ENCODE measurements at regions not wholly inside any gene's neighbourhood (a gene's known extent, or its start where the extent isn't known, plus 50 kb on each side); places are given as distances from the start of the nearest gene placed in this dataset.
"Not testable (repeated sequence)": the region's sequence is repeated elsewhere in the genome, so short reads cannot be mapped to it uniquely, and the experiment has no call there.

- no peak overlapping the region for H3K4me3 Mint-ChIP-seq
- H3K4me1 Mint-ChIP-seq (ENCODE audit: low read depth in 2 of 2) = no peaks in the 10 kb centered on the region
- H3K9me3 Mint-ChIP-seq = peaks cover 15% of the 10 kb centered on the region
- H3K27me3 Mint-ChIP-seq = no peaks in the 10 kb centered on the region
- DNase-seq (ENCODE audit: low spot score) = no peak
- H3K27ac Mint-ChIP-seq = no peak overlapping the region
- H3K36me3 Mint-ChIP-seq = no peaks in the 10 kb centered on the region
- no peak for ATAC-seq
These were observed 497.2 kb upstream of the SYT4 start for GRCh38 chr18:43774497-43774896.

- DNase-seq (ENCODE audit: low spot score) = no peak
These were observed 498.3 kb upstream of the SYT4 start for GRCh38 chr18:43775591-43775990.

GRCh38 chr18:43776997-43777396, 499.7 kb upstream of the SYT4 start:
- Mint-ChIP-seq H3K4me1 (ENCODE audit: low read depth in 2 of 2) (no peaks in the 10 kb centered on the region), H3K27me3 (no peaks in the 10 kb centered on the region)
- DNase-seq (ENCODE audit: low spot score) = no peak

More at GRCh38 chr18:43775591-43775990, 498.3 kb upstream of the SYT4 start:
- H3K9me3 Mint-ChIP-seq = peaks cover 16% of the 10 kb centered on the region
- H3K4me3 Mint-ChIP-seq = no peak overlapping the region
- no peak for ATAC-seq
- H3K4me1 Mint-ChIP-seq (ENCODE audit: low read depth in 2 of 2) = no peaks in the 10 kb centered on the region
- no peaks in the 10 kb centered on the region for H3K27me3 Mint-ChIP-seq
- no peaks in the 10 kb centered on the region for H3K36me3 Mint-ChIP-seq
- no peak overlapping the region for H3K27ac Mint-ChIP-seq

GRCh38 chr18:43777636-43778304, 500.5 kb upstream of the SYT4 start:
- Mint-ChIP-seq H3K27me3 (no peaks in the 10 kb centered on the region), H3K4me3 (no peak overlapping the region), H3K27ac (no peak overlapping the region), H3K9me3 (peaks cover 14% of the 10 kb centered on the region), H3K4me1 (ENCODE audit: low read depth in 2 of 2) (no peaks in the 10 kb centered on the region), H3K36me3 (no peaks in the 10 kb centered on the region)
- ATAC-seq = no peak
- DNase-seq (ENCODE audit: low spot score) = no peak

More at GRCh38 chr18:43776997-43777396, 499.7 kb upstream of the SYT4 start:
- H3K9me3 Mint-ChIP-seq = peaks cover 14% of the 10 kb centered on the region
- H3K36me3 Mint-ChIP-seq = no peaks in the 10 kb centered on the region
- no peak overlapping the region for H3K27ac Mint-ChIP-seq
- no peak overlapping the region for H3K4me3 Mint-ChIP-seq
- ATAC-seq = no peak

DNA sequence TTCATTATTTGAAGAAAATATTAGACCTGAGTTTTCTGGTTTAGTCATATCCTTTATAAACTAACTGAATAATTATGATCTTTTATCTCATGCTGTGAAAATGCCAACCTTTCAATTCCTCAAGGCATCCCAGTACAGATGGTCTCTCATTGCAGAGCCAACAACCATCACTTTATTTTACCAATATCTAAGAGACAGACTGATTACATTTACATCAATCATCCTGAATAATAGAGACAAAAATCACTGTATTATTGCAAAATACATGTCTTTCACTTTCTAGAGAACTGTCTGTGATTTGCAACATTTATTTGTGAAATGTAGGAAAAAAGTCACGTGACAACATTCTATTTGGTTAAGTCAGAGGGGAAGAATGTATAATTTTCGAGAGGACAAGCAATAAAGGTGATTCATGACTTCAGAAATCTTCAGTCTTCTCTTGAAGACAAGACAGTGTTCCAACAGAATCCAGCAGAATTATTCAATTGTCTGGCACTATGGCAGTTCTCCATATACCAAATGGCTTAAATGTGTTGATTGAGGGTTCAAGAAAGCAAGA, 503.6 kb upstream of the SYT4 start:
- no peaks in the 10 kb centered on the region for H3K27me3 Mint-ChIP-seq
- H3K4me3 Mint-ChIP-seq = no peak overlapping the region
- no peak for ATAC-seq
- peaks cover 12% of the 10 kb centered on the region for H3K9me3 Mint-ChIP-seq
- H3K36me3 Mint-ChIP-seq = no peaks in the 10 kb centered on the region
- H3K27ac Mint-ChIP-seq = no peak overlapping the region
- no peak for DNase-seq (ENCODE audit: low spot score)
- no peaks in the 10 kb centered on the region for H3K4me1 Mint-ChIP-seq (ENCODE audit: low read depth in 2 of 2)

DNA sequence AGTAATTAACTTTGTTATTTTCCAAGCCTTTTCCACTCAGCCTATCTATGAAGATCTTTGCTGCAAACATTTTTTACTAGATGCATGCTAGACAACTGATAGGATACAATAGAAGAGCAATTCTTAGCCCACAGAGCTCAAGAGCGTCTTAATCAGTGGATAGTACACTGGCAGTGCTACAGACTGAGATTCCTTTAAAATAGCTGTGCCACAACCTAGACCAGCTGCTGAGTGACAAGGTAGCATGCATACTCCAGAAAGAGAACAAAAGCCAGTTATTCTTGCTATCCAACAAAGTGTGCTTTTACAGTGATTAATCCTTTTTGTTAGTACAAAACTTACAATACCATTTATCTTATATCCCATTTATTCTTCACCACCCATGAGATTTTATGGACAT, 507.9 kb upstream of the SYT4 start:
- no peaks in the 10 kb centered on the region for H3K27me3 Mint-ChIP-seq
- H3K27ac Mint-ChIP-seq = no peak overlapping the region
- DNase-seq (ENCODE audit: low spot score) (no peak), ATAC-seq (no peak)
- no peak overlapping the region for H3K4me3 Mint-ChIP-seq
- no peaks in the 10 kb centered on the region for H3K36me3 Mint-ChIP-seq
- no peaks in the 10 kb centered on the region for H3K4me1 Mint-ChIP-seq (ENCODE audit: low read depth in 2 of 2)
- H3K9me3 Mint-ChIP-seq = peaks cover 5% of the 10 kb centered on the region

DNA sequence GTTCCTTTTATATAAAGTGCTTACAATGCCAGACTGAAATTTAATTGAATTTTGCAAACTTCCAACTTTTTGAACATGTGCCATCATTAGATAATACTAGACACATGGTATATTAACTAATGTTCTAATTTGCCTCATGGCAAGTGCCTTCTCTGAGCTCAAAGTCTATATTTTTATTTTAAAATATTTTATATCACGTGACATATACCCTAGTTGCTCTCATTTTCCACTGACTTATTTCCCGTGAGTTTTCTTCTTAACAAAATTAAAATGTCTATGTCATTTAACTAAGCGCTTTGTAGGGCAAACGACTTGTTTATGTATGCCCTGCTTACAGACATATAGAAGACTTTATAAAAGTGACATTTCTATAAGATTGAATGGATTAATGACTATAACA, 509.6 kb upstream of the SYT4 start:
- peaks cover 5% of the 10 kb centered on the region for H3K9me3 Mint-ChIP-seq
- H3K4me1 Mint-ChIP-seq (ENCODE audit: low read depth in 2 of 2) = no peaks in the 10 kb centered on the region
- ATAC-seq (no peak), DNase-seq (ENCODE audit: low spot score) (no peak)
- no peaks in the 10 kb centered on the region for H3K27me3 Mint-ChIP-seq
- no peak overlapping the region for H3K27ac Mint-ChIP-seq
- no peaks in the 10 kb centered on the region for H3K36me3 Mint-ChIP-seq
- H3K4me3 Mint-ChIP-seq = no peak overlapping the region

- H3K9me3 Mint-ChIP-seq; DNase-seq (ENCODE audit: low spot score); H3K4me1 Mint-ChIP-seq (ENCODE audit: low read depth in 2 of 2); H3K27me3 Mint-ChIP-seq; ATAC-seq; H3K4me3 Mint-ChIP-seq; H3K36me3 Mint-ChIP-seq; H3K27ac Mint-ChIP-seq: not testable (repeated sequence)
These were observed 510.4 kb upstream of the SYT4 start for GRCh38 chr18:43787721-43788120.

GRCh38 chr18:43789234-43790000, 512.1 kb upstream of the SYT4 start:
- H3K4me3 Mint-ChIP-seq = no peak overlapping the region
- H3K36me3 Mint-ChIP-seq = no peaks in the 10 kb centered on the region
- DNase-seq (ENCODE audit: low spot score) (no peak), ATAC-seq (no peak)
- no peaks in the 10 kb centered on the region for H3K27me3 Mint-ChIP-seq
- H3K27ac Mint-ChIP-seq = no peak overlapping the region
- H3K9me3 Mint-ChIP-seq = no peaks in the 10 kb centered on the region
- no peaks in the 10 kb centered on the region for H3K4me1 Mint-ChIP-seq (ENCODE audit: low read depth in 2 of 2)

- no peak overlapping the region for H3K4me3 Mint-ChIP-seq
- no peaks in the 10 kb centered on the region for H3K9me3 Mint-ChIP-seq
- no peaks in the 10 kb centered on the region for H3K4me1 Mint-ChIP-seq (ENCODE audit: low read depth in 2 of 2)
- H3K27me3 Mint-ChIP-seq = no peaks in the 10 kb centered on the region
- H3K36me3 Mint-ChIP-seq = no peaks in the 10 kb centered on the region
- DNase-seq (ENCODE audit: low spot score) (no peak), ATAC-seq (no peak)
- H3K27ac Mint-ChIP-seq = no peak overlapping the region
These were observed 516.6 kb upstream of the SYT4 start for GRCh38 chr18:43793910-43794309.

DNA sequence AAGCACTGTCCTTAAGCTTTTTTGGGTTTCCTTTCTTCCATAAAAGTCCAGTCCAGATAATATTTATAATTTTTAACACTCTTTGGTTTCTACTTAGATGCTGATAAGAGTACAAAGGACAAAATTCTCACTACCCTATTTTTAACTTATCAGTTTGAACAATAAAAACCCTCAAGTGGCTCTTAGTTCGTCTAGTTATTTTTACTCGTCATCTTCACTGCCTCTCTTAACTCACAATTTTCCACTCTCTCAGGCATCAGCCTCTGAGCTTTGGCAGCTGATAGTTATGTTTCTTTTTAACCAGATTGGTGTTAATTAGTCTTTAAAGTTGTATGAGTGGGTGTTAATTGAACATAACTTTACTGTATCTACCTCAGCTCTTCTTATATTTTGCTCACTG, 517.1 kb upstream of the SYT4 start:
- no peak for DNase-seq (ENCODE audit: low spot score)
- Mint-ChIP-seq H3K9me3 (no peaks in the 10 kb centered on the region), H3K4me1 (ENCODE audit: low read depth in 2 of 2) (no peaks in the 10 kb centered on the region), H3K4me3 (no peak overlapping the region), H3K27ac (no peak overlapping the region), H3K27me3 (no peaks in the 10 kb centered on the region), H3K36me3 (no peaks in the 10 kb centered on the region)
- no peak for ATAC-seq

DNA sequence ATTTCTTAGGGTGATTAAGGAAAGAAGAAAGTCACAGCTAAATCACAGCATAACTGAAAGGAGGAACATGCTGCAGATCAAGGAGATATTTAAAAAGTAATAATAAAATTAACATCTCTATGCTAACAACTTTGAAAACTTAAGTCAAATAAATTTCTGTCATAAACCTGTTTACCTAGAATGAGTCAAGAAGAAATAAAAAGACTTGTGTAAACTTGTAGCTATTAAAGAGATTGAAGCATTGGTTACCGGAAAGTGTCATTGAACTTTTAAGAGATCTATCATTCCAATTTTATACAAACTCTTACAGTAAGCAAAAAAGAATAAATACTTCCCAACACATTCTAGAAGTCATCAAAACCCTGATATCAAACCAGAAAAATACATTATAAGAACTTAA, 520.1 kb upstream of the SYT4 start:
- Mint-ChIP-seq H3K27me3 (no peaks in the 10 kb centered on the region), H3K9me3 (peaks cover 4% of the 10 kb centered on the region), H3K4me1 (ENCODE audit: low read depth in 2 of 2) (no peaks in the 10 kb centered on the region), H3K27ac (no peak overlapping the region), H3K4me3 (no peak overlapping the region), H3K36me3 (no peaks in the 10 kb centered on the region)
- ATAC-seq (no peak), DNase-seq (ENCODE audit: low spot score) (no peak)

DNA sequence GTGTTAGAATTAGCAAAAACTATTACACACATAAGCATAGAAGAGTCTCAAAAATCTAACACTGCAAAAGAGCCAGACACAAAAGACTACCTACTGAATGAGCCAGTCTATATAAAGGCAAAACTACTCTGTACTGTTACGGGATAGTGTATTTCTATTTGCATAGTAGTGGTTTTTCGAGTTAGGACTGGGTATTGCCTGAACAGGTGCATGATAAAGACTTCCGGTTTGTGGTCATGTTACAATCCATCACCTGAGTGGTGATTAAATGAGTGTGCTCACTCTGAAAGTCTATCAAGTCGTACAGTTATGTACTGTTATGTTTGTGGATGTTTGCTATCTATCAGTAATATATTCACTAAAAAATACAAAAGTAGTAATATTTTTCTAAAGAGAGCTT, 523.3 kb upstream of the SYT4 start:
- DNase-seq (ENCODE audit: low spot score) (no peak), ATAC-seq (no peak)

GRCh38 chr18:43805646-43806194, 528.4 kb upstream of the SYT4 start:
- H3K9me3 Mint-ChIP-seq = peaks cover 23% of the 10 kb centered on the region
- DNase-seq (ENCODE audit: low spot score) (no peak), ATAC-seq (no peak)
- H3K27ac Mint-ChIP-seq = no peak overlapping the region
- no peak overlapping the region for H3K4me3 Mint-ChIP-seq
- no peaks in the 10 kb centered on the region for H3K36me3 Mint-ChIP-seq
- H3K4me1 Mint-ChIP-seq (ENCODE audit: low read depth in 2 of 2) = no peaks in the 10 kb centered on the region
- H3K27me3 Mint-ChIP-seq = no peaks in the 10 kb centered on the region

More for the DNA sequence above, 523.3 kb upstream of the SYT4 start:
- Mint-ChIP-seq H3K4me3 (no peak overlapping the region), H3K27ac (no peak overlapping the region), H3K9me3 (peaks cover 16% of the 10 kb centered on the region), H3K4me1 (ENCODE audit: low read depth in 2 of 2) (no peaks in the 10 kb centered on the region), H3K27me3 (no peaks in the 10 kb centered on the region), H3K36me3 (no peaks in the 10 kb centered on the region)

All from natural killer cell treated with Interleukin-12 subunit alpha and Interleukin-12 subunit beta and Interleukin-15 and Interleukin-18, amount 100 ng/mL, for 72 hours (primary cell).